Left ventricle myocardium inferior (tissue), 1 donor: ENCODE measurements at regions not wholly inside any gene's neighbourhood (a gene's known extent, or its start where the extent isn't known, plus 50 kb on each side); places are given as distances from the start of the nearest gene placed in this dataset.

Experiments used
- DNase-seq: peaks from one replicate; pipeline ENCODE4 v3.0.0-alpha.2; 2020
- H3K27ac ChIP-seq: fragments of 200-600 bp; replicated peaks from 2 replicates; pipeline ENCODE4 v1.8.0; 2021
- H3K27me3 ChIP-seq: fragments of 200-600 bp; 2 replicates; pipeline ENCODE4 v1.8.0; 2021; ENCODE audit warnings: low read depth
- H3K36me3 ChIP-seq: fragments of 200-600 bp; 2 replicates; pipeline ENCODE4 v1.8.0; 2021
- H3K4me1 ChIP-seq: fragments of 200-600 bp; 2 replicates; pipeline ENCODE4 v1.8.0; 2021
- H3K4me3 ChIP-seq: fragments of 200-600 bp; 2 replicates; pipeline ENCODE4 v1.8.0; 2021; ENCODE audit warnings: mild to moderate bottlenecking, moderate library complexity
- H3K9me3 ChIP-seq: fragments of 200-600 bp; replicated peaks from 2 replicates; pipeline ENCODE4 v1.8.0; 2021
- CTCF ChIP-seq: fragments of 200-600 bp; IDR thresholded peaks from 2 replicates; pipeline ENCODE4 v1.8.0; 2021; ENCODE audit warnings: antibody characterized with exemption, mild to moderate bottlenecking, borderline replicate concordance
- intact Hi-C: fragments of 100-400 bp; cut with micrococcal nuclease; formaldehyde crosslinking; loops from one replicate; pipeline ENCODE4 v1.11.0; 2022
- donor health status: DM: no; HTN: yes; CAD: no; lungs with severe emphysema.

- no peak for TF ChIP-seq CTCF
- DNase-seq: no peak
- no peaks in the 10 kb centered on the region for H3K9me3 ChIP-seq
- H3K4me1 ChIP-seq: no peaks in the 10 kb centered on the region
- no peak overlapping the region for H3K4me3 ChIP-seq
- intact Hi-C loops: no loop called here
- no peaks in the 10 kb centered on the region for H3K36me3 ChIP-seq
- no peak overlapping the region for H3K27ac ChIP-seq
- H3K27me3 ChIP-seq: no peaks in the 10 kb centered on the region
Measured at GRCh38 chr17:14508156-14508555, 207.3 kb downstream of the HS3ST3B1 start.

GRCh38 chr17:14506364-14506763, 205.5 kb downstream of the HS3ST3B1 start:
- H3K4me1 ChIP-seq: no peaks in the 10 kb centered on the region
- H3K27me3 ChIP-seq: no peaks in the 10 kb centered on the region
- no peak overlapping the region for H3K27ac ChIP-seq
- TF ChIP-seq CTCF: no peak
- no peak overlapping the region for H3K4me3 ChIP-seq
- no peaks in the 10 kb centered on the region for H3K9me3 ChIP-seq
- intact Hi-C loops: no loop called here
- no peaks in the 10 kb centered on the region for H3K36me3 ChIP-seq
- no peak for DNase-seq

- no peaks in the 10 kb centered on the region for H3K9me3 ChIP-seq
- H3K27ac ChIP-seq: no peak overlapping the region
- no peaks in the 10 kb centered on the region for H3K36me3 ChIP-seq
- no peaks in the 10 kb centered on the region for H3K4me1 ChIP-seq
- H3K4me3 ChIP-seq: no peak overlapping the region
- TF ChIP-seq CTCF: no peak
- intact Hi-C loops: no loop called here
- DNase-seq: no peak
- no peaks in the 10 kb centered on the region for H3K27me3 ChIP-seq
Measured at GRCh38 chr17:14505606-14506005, 204.7 kb downstream of the HS3ST3B1 start.

- Histone ChIP-seq H3K27ac (no peak overlapping the region), H3K27me3 (peaks cover 6% of the 10 kb centered on the region), H3K4me3 (no peak overlapping the region), H3K9me3 (peaks cover 2% of the 10 kb centered on the region), H3K4me1 (no peaks in the 10 kb centered on the region), H3K36me3 (no peaks in the 10 kb centered on the region)
- no peak for DNase-seq
- TF ChIP-seq CTCF: no peak
- intact Hi-C loops: no loop called here
Measured at GRCh38 chr17:14499976-14500375, 199.1 kb downstream of the HS3ST3B1 start.

- Histone ChIP-seq H3K27me3 (peaks cover 6% of the 10 kb centered on the region), H3K27ac (no peak overlapping the region), H3K36me3 (no peaks in the 10 kb centered on the region), H3K4me3 (no peak overlapping the region), H3K4me1 (no peaks in the 10 kb centered on the region), H3K9me3 (peaks cover 13% of the 10 kb centered on the region)
- DNase-seq: no peak
- intact Hi-C loops: no loop called here
- TF ChIP-seq CTCF: no peak
Measured at GRCh38 chr17:14498812-14499211, 197.9 kb downstream of the HS3ST3B1 start.

- no peaks in the 10 kb centered on the region for H3K4me1 ChIP-seq
- no peaks in the 10 kb centered on the region for H3K36me3 ChIP-seq
- H3K9me3 ChIP-seq: peaks cover 22% of the 10 kb centered on the region
- H3K27me3 ChIP-seq: peaks cover 6% of the 10 kb centered on the region
- H3K27ac ChIP-seq: no peak overlapping the region
- intact Hi-C loops: no loop called here
- TF ChIP-seq CTCF: no peak
- H3K4me3 ChIP-seq: no peak overlapping the region
- no peak for DNase-seq
Measured at GRCh38 chr17:14494161-14494560, 193.3 kb downstream of the HS3ST3B1 start.
